Heart right ventricle (tissue), 16 donors: ENCODE measurements at regions not wholly inside any gene's neighbourhood (a gene's known extent, or its start where the extent isn't known, plus 50 kb on each side); places are given as distances from the start of the nearest gene placed in this dataset.

ENCODE experiments used
- ATAC-seq, 8 donors: fragments of 200-7000 bp; cut with Tn5 transposase; one replicate each; pipeline ENCODE4 v1.9.1; 2020; ENCODE audit warnings: mild to moderate bottlenecking in 8 of 8, moderate library complexity in 8 of 8, moderate number of reproducible peaks in 1 of 8
- DNase-seq, 2 donors: peaks; one replicate each; pipeline ENCODE4 v3.0.0-alpha.2; 2020
- H3K27ac ChIP-seq, 10 donors: fragments of 200-600 bp; sonication (generic) in 2 of 10; one replicate each; pipeline versions ENCODE4 v1.5.0 to v1.8.0; 2020 to 2022; ENCODE audit warnings: mild to moderate bottlenecking in 3 of 10
- H3K27me3 ChIP-seq, 7 donors: fragments of 200-600 bp; one replicate each; pipeline ENCODE4 v1.8.0; 2021 to 2022; ENCODE audit warnings: mild to moderate bottlenecking in 2 of 7
- H3K36me3 ChIP-seq, 9 donors: fragments of 200-600 bp; sonication (generic) in 1 of 9; one replicate each; pipeline versions ENCODE4 v1.5.0 to v1.8.0; 2020 to 2022; ENCODE audit warnings: mild to moderate bottlenecking in 2 of 9
- H3K4me1 ChIP-seq, 9 donors: fragments of 200-600 bp; sonication (generic) in 1 of 9; one replicate each; pipeline versions ENCODE4 v1.5.0 to v1.8.0; 2020 to 2022; ENCODE audit warnings: mild to moderate bottlenecking in 4 of 9
- H3K4me3 ChIP-seq, 10 donors: fragments of 200-600 bp; sonication (generic) in 2 of 10; one replicate each; pipeline versions ENCODE4 v1.5.0 to v1.8.0; 2020 to 2022; ENCODE audit warnings: mild to moderate bottlenecking in 7 of 10, moderate library complexity in 2 of 10
- H3K9me3 ChIP-seq, 11 donors: fragments of 200-600 bp in 10 of 11; sonication (generic) in 2 of 11; one replicate each; pipeline versions ENCODE4 v1.5.0 to v1.8.0; 2013 to 2022; ENCODE audit warnings: mild to moderate bottlenecking in 2 of 11, control low read depth in 1 of 11, moderate library complexity in 1 of 11
- WGBS, 2 donors: extraction: QIAGEN DNeasy Blood & Tissue Kit; methylation state at CpG; one replicate each; pipeline ENCODE4 v1.1.7; 2013; ENCODE audit warnings: inconsistent platforms in 1 of 2; 5-methylcytosine and 5-hydroxymethylcytosine counted together
- intact Hi-C, 10 donors: fragments of 100-400 bp; cut with DNase I; formaldehyde crosslinking; loops; one replicate each; pipeline versions ENCODE4 v1.11.1 to v1.14.2; 2022
- TF ChIP-seq, protein P1 (sequence below), 9 donors: fragments of 200-600 bp; sonication (generic) in 2 of 9; IDR thresholded peaks; one replicate each; pipeline versions ENCODE4 v1.5.0 to v1.8.0; 2021 to 2022; ENCODE audit warnings: antibody characterized with exemption in 9 of 9, mild to moderate bottlenecking in 5 of 9, moderate library complexity in 1 of 9
- donor health status: Arrhythmogenic right ventricular cardiomyopathy.
- donor health status: ischemic (EF 13 %, LVEDD 7.1; RV severe dilation, severe dysfunction).
- donor health status: healthy with polysubstance abuse.
- donor health status: DM: no; HTN: yes; CAD: no.
- donor health status: DM: no; HTN: no; CAD: no.
- donor health status: ischemic (EF 25% LVEDD 6.9; RV normal size, moderate dysfunction).
- donor health status: ischemic (EF 25% LVEDD 5.7; RV mildly dilated, moderate dysfunction).
- donor health status: healthy.
- donor health status: DM: yes; HTN: yes; CAD: no.
- donor health status: Ischemic cardiomyopathy.
- donor health status: ischemic (EF 35%, LVEDD 5.7; RV mildly dilated, moderate dysfunction).
- donor health status: nonischemic (EF 11% LVEDD 7.7; RV severe dilation, severe dysfunction).
- donor health status: DM: yes; HTN: yes; CAD: no.
- donor health status: PGD.
- donor health status: ischemic (EF 29% LVEDD 5.4; RV normal size, mild dysfunction).
- donor health status: nonischemic (EF 23%, LVEDD 6.1; RV moderate dilation, normal function).

DNA sequence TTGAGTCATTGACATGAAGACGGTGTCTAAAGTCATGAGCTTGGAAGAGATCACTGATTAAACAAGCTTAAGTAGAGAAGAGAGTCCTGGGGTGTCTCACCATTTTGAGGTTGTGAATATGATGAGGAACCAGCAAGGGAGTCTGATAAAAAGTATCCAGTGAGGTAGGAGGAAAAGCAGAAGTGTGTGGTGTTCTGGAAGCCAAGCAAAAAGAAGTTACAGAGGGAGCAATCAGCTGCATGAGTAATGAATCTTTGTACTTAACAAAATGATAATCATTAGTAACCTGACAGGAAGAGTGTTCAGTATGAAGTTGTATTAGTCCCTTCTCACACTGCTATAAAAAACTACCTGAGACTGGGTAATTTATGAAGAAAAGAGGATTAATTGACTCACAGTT is 131.3 kb downstream of the C11orf87 start:
- no peaks in the 10 kb centered on the region for H3K27me3 ChIP-seq
- peaks cover 0 to 10% (median 2%) of the 10 kb centered on the region in 11 donors for H3K9me3 ChIP-seq
- TF ChIP-seq, protein P1, sequence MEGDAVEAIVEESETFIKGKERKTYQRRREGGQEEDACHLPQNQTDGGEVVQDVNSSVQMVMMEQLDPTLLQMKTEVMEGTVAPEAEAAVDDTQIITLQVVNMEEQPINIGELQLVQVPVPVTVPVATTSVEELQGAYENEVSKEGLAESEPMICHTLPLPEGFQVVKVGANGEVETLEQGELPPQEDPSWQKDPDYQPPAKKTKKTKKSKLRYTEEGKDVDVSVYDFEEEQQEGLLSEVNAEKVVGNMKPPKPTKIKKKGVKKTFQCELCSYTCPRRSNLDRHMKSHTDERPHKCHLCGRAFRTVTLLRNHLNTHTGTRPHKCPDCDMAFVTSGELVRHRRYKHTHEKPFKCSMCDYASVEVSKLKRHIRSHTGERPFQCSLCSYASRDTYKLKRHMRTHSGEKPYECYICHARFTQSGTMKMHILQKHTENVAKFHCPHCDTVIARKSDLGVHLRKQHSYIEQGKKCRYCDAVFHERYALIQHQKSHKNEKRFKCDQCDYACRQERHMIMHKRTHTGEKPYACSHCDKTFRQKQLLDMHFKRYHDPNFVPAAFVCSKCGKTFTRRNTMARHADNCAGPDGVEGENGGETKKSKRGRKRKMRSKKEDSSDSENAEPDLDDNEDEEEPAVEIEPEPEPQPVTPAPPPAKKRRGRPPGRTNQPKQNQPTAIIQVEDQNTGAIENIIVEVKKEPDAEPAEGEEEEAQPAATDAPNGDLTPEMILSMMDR (IDR thresholded peaks at IDR 0.05), result no peak
- H3K36me3 ChIP-seq, result no peaks in the 10 kb centered on the region
- DNase-seq, result no peak
- no peaks in the 10 kb centered on the region for H3K4me1 ChIP-seq
- no peak for ATAC-seq
- no peak overlapping the region for H3K4me3 ChIP-seq
- no peak overlapping the region for H3K27ac ChIP-seq
- 92 to 95% methylated on average over 1 of the region's 1 CpG for WGBS, 2 donors
- intact Hi-C loops, result no loop called here

DNA sequence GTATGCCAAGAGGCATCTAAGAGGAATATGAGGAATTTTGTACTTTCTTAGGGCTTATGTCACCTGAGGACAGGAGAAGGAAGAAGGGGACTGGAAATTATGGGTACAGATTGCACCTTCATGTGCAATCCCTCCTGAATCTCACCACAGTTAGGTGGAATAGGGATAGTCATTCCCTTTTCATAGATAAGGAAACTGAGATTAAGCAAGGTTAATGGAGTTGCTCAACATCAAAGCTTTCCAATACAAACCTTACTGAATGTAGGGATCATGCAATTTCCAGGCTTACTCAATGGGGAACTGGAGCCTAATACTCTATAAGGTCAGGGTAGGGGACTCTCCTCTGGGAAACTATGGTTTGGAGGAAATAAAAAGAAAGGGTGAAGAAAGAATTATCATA is 133.0 kb downstream of the C11orf87 start:
- Histone ChIP-seq H3K36me3 (no peaks in the 10 kb centered on the region), H3K4me3 (no peak overlapping the region), H3K4me1 (no peaks in the 10 kb centered on the region), H3K9me3 (peaks cover 0 to 19% (median 9%) of the 10 kb centered on the region in 11 donors), H3K27me3 (no peaks in the 10 kb centered on the region), H3K27ac (no peak overlapping the region)
- intact Hi-C loops, result no loop called here
- DNase-seq (no peak), ATAC-seq (no peak)
- TF ChIP-seq, protein P1 (IDR thresholded peaks at IDR 0.05), result no peak

- Histone ChIP-seq H3K36me3 (no peaks in the 10 kb centered on the region), H3K9me3 (peaks cover 0 to 42% (median 7%) of the 10 kb centered on the region in 11 donors), H3K27me3 (no peaks in the 10 kb centered on the region), H3K27ac (no peak overlapping the region), H3K4me3 (no peak overlapping the region), H3K4me1 (no peaks in the 10 kb centered on the region)
- TF ChIP-seq, protein P1 (IDR thresholded peaks at IDR 0.05), result no peak
- 77 to 83% methylated on average over 1 of the region's 1 CpG for WGBS, 2 donors
- intact Hi-C loops, result no loop called here
- no peak for ATAC-seq
- no peak for DNase-seq
Measured at GRCh38 chr11:109564241-109564640, 142.3 kb downstream of the C11orf87 start.

GRCh38 chr11:109582470-109582869 is 160.5 kb downstream of the C11orf87 start:
- no peaks in the 10 kb centered on the region for H3K4me1 ChIP-seq
- H3K27me3 ChIP-seq, result peaks cover 0 to 3% (median 0%) of the 10 kb centered on the region in 7 donors
- no peak overlapping the region for H3K27ac ChIP-seq
- DNase-seq (no peak), ATAC-seq (no peak)
- TF ChIP-seq, protein P1 (IDR thresholded peaks at IDR 0.05), result no peak
- 78 to 79% methylated on average over 6 of the region's 6 CpGs for WGBS, 2 donors
- no peak overlapping the region for H3K4me3 ChIP-seq
- H3K9me3 ChIP-seq, result peaks cover 0 to 7% (median 0%) of the 10 kb centered on the region in 11 donors
- intact Hi-C loops, result no loop called here
- no peaks in the 10 kb centered on the region for H3K36me3 ChIP-seq
